ENCODE measurements at regions not wholly inside any gene's neighbourhood (a gene's known extent, or its start where the extent isn't known, plus 50 kb on each side); places are given as distances from the start of the nearest gene placed in this dataset.

- DNase-seq (ENCODE audit: low read depth in 1 of 2, low spot score in 2 of 2) (no peak), FAIRE-seq (no peak)
- no peak overlapping the region for H3K18ac ChIP-seq (ENCODE audit: extremely low read depth, low read length)
- no peak overlapping the region for H3K23ac ChIP-seq (ENCODE audit: insufficient read length)
- no peak overlapping the region for H2BK5ac ChIP-seq (ENCODE audit: low read depth, low read length)
- H3K56ac ChIP-seq (replicated peaks; ENCODE audit: insufficient read length, low read depth, low read length), result no peak overlapping the region
- H3K9me3 ChIP-seq (ENCODE audit: insufficient read depth in 2 of 2, low read depth in 1 of 2, low read length in 1 of 2), result peaks cover 0 to 4% of the 10 kb centered on the region in 2 experiments; a peak in 1 of 4 replicates
- CTCF ChIA-PET (ENCODE audit: partially characterized antibody), result interaction anchor here (0.6 to 1.7 kb wide), 2 partner anchors 15 to 1188 kb away, joined by 4 to 5 read pairs; no protein-coding TSS in a partner anchor
- peaks cover 0 to 3% (median under 1%) of the 10 kb centered on the region in 4 experiments; a peak in 2 of 7 replicates for H3K4me1 ChIP-seq (replicated peaks in 1 of 4; ENCODE audit: control insufficient read depth in 3 of 4, insufficient read depth in 4 of 4, low read length in 3 of 4)
- H3K4ac ChIP-seq (replicated peaks; ENCODE audit: insufficient read length, low read depth, low read length), result no peak overlapping the region
- TF ChIP-seq EP300 (IDR thresholded peaks at IDR 0.05; ENCODE audit: borderline replicate concordance in 1 of 2, low read depth in 2 of 2, low read length in 2 of 2) (no peak), TAF7 (optimal IDR thresholded peaks at IDR 0.05; ENCODE audit: borderline replicate concordance, low read depth, low read length) (no peak), SIN3A (conservative IDR thresholded peaks at IDR 0.05 in 1 of 2, IDR thresholded peaks at IDR 0.05 in 1 of 2; ENCODE audit: low read depth in 1 of 2, low read length in 2 of 2) (no peak), POLR2A (IDR thresholded peaks at IDR 0.05; ENCODE audit: control extremely low read depth in 1 of 2, low read depth in 2 of 2, low read length in 2 of 2) (no peak), CBX5 (IDR thresholded peaks at IDR 0.05; ENCODE audit: low read depth, low read length) (no peak), TBP (IDR thresholded peaks at IDR 0.05; ENCODE audit: low read depth, low read length) (no peak)
- no peaks in the 10 kb centered on the region for H3K36me3 ChIP-seq (ENCODE audit: control insufficient read depth in 2 of 4, insufficient read depth in 4 of 4, low read length in 3 of 4)
- no peaks in the 10 kb centered on the region for H3K79me2 ChIP-seq (ENCODE audit: control insufficient read depth in 1 of 2, insufficient read depth in 2 of 2, low read length in 2 of 2)
- no peak overlapping the region for H3K27ac ChIP-seq (ENCODE audit: low read depth, low read length)
- H2AK5ac ChIP-seq (ENCODE audit: low read depth, low read length), result no peak overlapping the region
- no peak overlapping the region for H2BK15ac ChIP-seq (ENCODE audit: low read length)
- H3K79me1 ChIP-seq (ENCODE audit: low read depth, low read length), result no peaks in the 10 kb centered on the region
- no peaks in the 10 kb centered on the region for H3K23me2 ChIP-seq (ENCODE audit: low read depth, low read length)
- H3K14ac ChIP-seq (ENCODE audit: insufficient read length), result no peak overlapping the region
- H2BK20ac ChIP-seq (ENCODE audit: low read length), result no peak overlapping the region
- no peak overlapping the region for H4K91ac ChIP-seq (replicated peaks; ENCODE audit: insufficient read length, low read length)
- WGBS, 2 experiments (ENCODE audit: extremely low coverage in 1 of 2, insufficient coverage in 1 of 2, insufficient read length in 1 of 2, insufficient replicate concordance in 2 of 2, low coverage in 1 of 2, low lambda C conversion rate in 2 of 2, missing lambda C conversion rate in 1 of 2), result 86% methylated on average over 2 of the region's 2 CpGs; no CpG with 5 or more reads in 1 of the 2 experiments
- no peak overlapping the region for H2AFZ ChIP-seq (ENCODE audit: low read length)
- POLR2A ChIA-PET (ENCODE audit: partially characterized antibody), result interaction anchor here (0.6 kb wide), 1 partner anchor 537 kb away, joined by 3 read pairs; no protein-coding TSS in a partner anchor
- H4K5ac ChIP-seq (ENCODE audit: insufficient read length, low read depth, low read length), result no peak overlapping the region
- H3K4me2 ChIP-seq (ENCODE audit: insufficient read depth in 1 of 2, low read depth in 2 of 2, low read length in 2 of 2), result no peak overlapping the region
- no peak overlapping the region for H2BK120ac ChIP-seq (replicated peaks; ENCODE audit: low read depth, low read length)
- H3K9ac ChIP-seq (replicated peaks in 1 of 4; ENCODE audit: extremely low read depth in 1 of 4, low read depth in 3 of 4, low read length in 3 of 4), result no peak overlapping the region
- no peak overlapping the region for H4K8ac ChIP-seq (ENCODE audit: extremely low read depth, insufficient read depth, low read length)
- no peaks in the 10 kb centered on the region for H3K27me3 ChIP-seq (replicated peaks in 1 of 4; ENCODE audit: control insufficient read depth in 3 of 4, extremely low read depth in 1 of 4, insufficient read depth in 3 of 4, low read length in 3 of 4)
- no peak overlapping the region for H3K4me3 ChIP-seq (ENCODE audit: extremely low read depth in 1 of 4, insufficient read depth in 2 of 4, low read depth in 3 of 4, low read length in 4 of 4)
- H2BK12ac ChIP-seq (ENCODE audit: low read depth, low read length), result no peak overlapping the region
- H4K20me1 ChIP-seq (replicated peaks in 1 of 2; ENCODE audit: control insufficient read depth in 1 of 2, insufficient read depth in 2 of 2, low read length in 2 of 2), result no peaks in the 10 kb centered on the region
Observed at GRCh38 chr9:129374651-129375050, 196.6 kb upstream of the IER5L start.
